ENCODE measurements at regions not wholly inside any gene's neighbourhood (a gene's known extent, or its start where the extent isn't known, plus 50 kb on each side); places are given as distances from the start of the nearest gene placed in this dataset.
"Not testable (repeated sequence)": the region's sequence is repeated elsewhere in the genome, so short reads cannot be mapped to it uniquely, and the experiment has no call there.

GRCh38 chrX:23523026-23523657, 144.2 kb upstream of the PRDX4 start:
- H2BK5ac ChIP-seq (ENCODE audit: low read depth, low read length, poor library complexity, severe bottlenecking); H3K14ac ChIP-seq (ENCODE audit: low read length in 2 of 2); H3K4me2 ChIP-seq (ENCODE audit: low read length, poor library complexity, severe bottlenecking); H3K4me3 ChIP-seq (ENCODE audit: insufficient read depth in 1 of 2, low read depth in 1 of 2, low read length in 2 of 2); DNase-seq; H2BK12ac ChIP-seq (ENCODE audit: low read length in 2 of 2); H3K9me3 ChIP-seq (ENCODE audit: control insufficient read depth, low read length); H3K4ac ChIP-seq (ENCODE audit: low read depth in 1 of 2, low read length in 2 of 2); H2AFZ ChIP-seq (ENCODE audit: low read depth, low read length); H3K4me1 ChIP-seq (ENCODE audit: control insufficient read depth, insufficient read depth, low read depth, low read length); H2BK15ac ChIP-seq (ENCODE audit: low read depth, poor library complexity, severe bottlenecking); H2AK5ac ChIP-seq (ENCODE audit: low read length, severe bottlenecking); H4K8ac ChIP-seq (ENCODE audit: low read length); H3K23ac ChIP-seq (ENCODE audit: low read length in 2 of 2); H2BK120ac ChIP-seq (ENCODE audit: low read depth, low read length); H3K18ac ChIP-seq (ENCODE audit: low read depth in 1 of 2, low read length in 2 of 2); H3K36me3 ChIP-seq (ENCODE audit: control insufficient read depth in 1 of 2, insufficient read depth in 2 of 2, low read depth in 1 of 2, low read length in 2 of 2); H3K27ac ChIP-seq (ENCODE audit: low read length, poor library complexity, severe bottlenecking); H3K79me1 ChIP-seq (replicated peaks; ENCODE audit: low read length, poor library complexity, severe bottlenecking); H3K27me3 ChIP-seq (ENCODE audit: control insufficient read depth in 1 of 2, insufficient read depth in 1 of 2, low read length in 2 of 2); H3K9ac ChIP-seq (ENCODE audit: low read length); H4K91ac ChIP-seq (ENCODE audit: low read length): not testable (repeated sequence)
- WGBS = 96% methylated on average over 25 of the region's 37 CpGs

DNA sequence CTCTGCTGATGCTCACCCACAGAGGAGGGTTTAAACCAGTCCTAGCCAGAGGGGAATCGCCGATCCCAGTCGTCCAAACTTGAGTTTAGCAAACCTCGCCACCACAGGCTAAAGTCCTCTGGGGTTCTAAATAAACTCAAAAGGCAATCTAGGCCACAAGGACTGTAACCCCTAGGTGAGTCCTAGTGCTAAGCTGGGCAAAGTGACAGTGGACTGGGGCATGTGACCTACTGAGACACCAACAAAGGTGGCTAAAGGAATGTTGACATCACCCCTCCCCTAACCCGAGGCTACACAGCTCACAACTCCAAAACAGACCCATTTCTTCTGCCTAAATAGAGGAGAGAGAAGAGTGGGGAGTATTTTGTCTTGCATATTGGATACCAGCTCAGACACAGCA, 142.8 kb upstream of the PRDX4 start:
- DNase-seq = no peak
- H2BK5ac ChIP-seq (ENCODE audit: low read depth, low read length, poor library complexity, severe bottlenecking) = no peak overlapping the region
- H3K9ac ChIP-seq (ENCODE audit: low read length) = no peak overlapping the region
- no peak overlapping the region for H2BK15ac ChIP-seq (ENCODE audit: low read depth, poor library complexity, severe bottlenecking)
- no peaks in the 10 kb centered on the region for H3K4me1 ChIP-seq (ENCODE audit: control insufficient read depth, insufficient read depth, low read depth, low read length)
- no peaks in the 10 kb centered on the region for H3K36me3 ChIP-seq (ENCODE audit: control insufficient read depth in 1 of 2, insufficient read depth in 2 of 2, low read depth in 1 of 2, low read length in 2 of 2)
- H3K9me3 ChIP-seq (ENCODE audit: control insufficient read depth, low read length) = peaks cover 4% of the 10 kb centered on the region
- H3K4me2 ChIP-seq (ENCODE audit: low read length, poor library complexity, severe bottlenecking) = no peak overlapping the region
- H3K79me1 ChIP-seq (replicated peaks; ENCODE audit: low read length, poor library complexity, severe bottlenecking) = no peaks in the 10 kb centered on the region
- no peak overlapping the region for H4K8ac ChIP-seq (ENCODE audit: low read length)
- no peak overlapping the region for H3K14ac ChIP-seq (ENCODE audit: low read length in 2 of 2)
- H3K4ac ChIP-seq (ENCODE audit: low read depth in 1 of 2, low read length in 2 of 2) = no peak overlapping the region
- H2AK5ac ChIP-seq (ENCODE audit: low read length, severe bottlenecking) = no peak overlapping the region
- H3K4me3 ChIP-seq (ENCODE audit: insufficient read depth in 1 of 2, low read depth in 1 of 2, low read length in 2 of 2) = no peak overlapping the region
- no peak overlapping the region for H3K23ac ChIP-seq (ENCODE audit: low read length in 2 of 2)
- no peak overlapping the region for H3K27ac ChIP-seq (ENCODE audit: low read length, poor library complexity, severe bottlenecking)
- H4K91ac ChIP-seq (ENCODE audit: low read length) = no peak overlapping the region
- no peak overlapping the region for H3K18ac ChIP-seq (ENCODE audit: low read depth in 1 of 2, low read length in 2 of 2)
- no CpG with 5 or more reads among the region's 5 CpGs for WGBS
- H2BK12ac ChIP-seq (ENCODE audit: low read length in 2 of 2) = no peak overlapping the region
- H3K27me3 ChIP-seq (ENCODE audit: control insufficient read depth in 1 of 2, insufficient read depth in 1 of 2, low read length in 2 of 2) = no peaks in the 10 kb centered on the region
- H2BK120ac ChIP-seq (ENCODE audit: low read depth, low read length) = no peak overlapping the region
- H2AFZ ChIP-seq (ENCODE audit: low read depth, low read length) = no peak overlapping the region

GRCh38 chrX:23525531-23525930, 141.8 kb upstream of the PRDX4 start:
- no peak overlapping the region for H2BK5ac ChIP-seq (ENCODE audit: low read depth, low read length, poor library complexity, severe bottlenecking)
- H3K9me3 ChIP-seq (ENCODE audit: control insufficient read depth, low read length) = peaks cover 4% of the 10 kb centered on the region
- no peak overlapping the region for H3K9ac ChIP-seq (ENCODE audit: low read length)
- H3K18ac ChIP-seq (ENCODE audit: low read depth in 1 of 2, low read length in 2 of 2) = no peak overlapping the region
- no peaks in the 10 kb centered on the region for H3K27me3 ChIP-seq (ENCODE audit: control insufficient read depth in 1 of 2, insufficient read depth in 1 of 2, low read length in 2 of 2)
- no peaks in the 10 kb centered on the region for H3K79me1 ChIP-seq (replicated peaks; ENCODE audit: low read length, poor library complexity, severe bottlenecking)
- no peak overlapping the region for H3K27ac ChIP-seq (ENCODE audit: low read length, poor library complexity, severe bottlenecking)
- no peak overlapping the region for H2AFZ ChIP-seq (ENCODE audit: low read depth, low read length)
- H2AK5ac ChIP-seq (ENCODE audit: low read length, severe bottlenecking) = no peak overlapping the region
- H3K14ac ChIP-seq (ENCODE audit: low read length in 2 of 2) = no peak overlapping the region
- H4K8ac ChIP-seq (ENCODE audit: low read length) = no peak overlapping the region
- no peak overlapping the region for H2BK120ac ChIP-seq (ENCODE audit: low read depth, low read length)
- no peak overlapping the region for H2BK12ac ChIP-seq (ENCODE audit: low read length in 2 of 2)
- no peak overlapping the region for H3K4me3 ChIP-seq (ENCODE audit: insufficient read depth in 1 of 2, low read depth in 1 of 2, low read length in 2 of 2)
- H3K36me3 ChIP-seq (ENCODE audit: control insufficient read depth in 1 of 2, insufficient read depth in 2 of 2, low read depth in 1 of 2, low read length in 2 of 2) = no peaks in the 10 kb centered on the region
- 100% methylated on average over 1 of the region's 1 CpG for WGBS
- H3K4me2 ChIP-seq (ENCODE audit: low read length, poor library complexity, severe bottlenecking) = no peak overlapping the region
- no peak overlapping the region for H2BK15ac ChIP-seq (ENCODE audit: low read depth, poor library complexity, severe bottlenecking)
- no peaks in the 10 kb centered on the region for H3K4me1 ChIP-seq (ENCODE audit: control insufficient read depth, insufficient read depth, low read depth, low read length)
- H3K4ac ChIP-seq (ENCODE audit: low read depth in 1 of 2, low read length in 2 of 2) = no peak overlapping the region
- no peak overlapping the region for H4K91ac ChIP-seq (ENCODE audit: low read length)
- no peak for DNase-seq
- no peak overlapping the region for H3K23ac ChIP-seq (ENCODE audit: low read length in 2 of 2)

- no peak for DNase-seq
- H3K4me2 ChIP-seq (ENCODE audit: low read length, poor library complexity, severe bottlenecking) = no peak overlapping the region
- no peak overlapping the region for H2BK5ac ChIP-seq (ENCODE audit: low read depth, low read length, poor library complexity, severe bottlenecking)
- no peaks in the 10 kb centered on the region for H3K36me3 ChIP-seq (ENCODE audit: control insufficient read depth in 1 of 2, insufficient read depth in 2 of 2, low read depth in 1 of 2, low read length in 2 of 2)
- H3K27ac ChIP-seq (ENCODE audit: low read length, poor library complexity, severe bottlenecking) = no peak overlapping the region
- H3K9me3 ChIP-seq (ENCODE audit: control insufficient read depth, low read length) = peaks cover under 1% of the 10 kb centered on the region
- no peak overlapping the region for H3K4ac ChIP-seq (ENCODE audit: low read depth in 1 of 2, low read length in 2 of 2)
- H4K91ac ChIP-seq (ENCODE audit: low read length) = no peak overlapping the region
- H3K4me3 ChIP-seq (ENCODE audit: insufficient read depth in 1 of 2, low read depth in 1 of 2, low read length in 2 of 2) = no peak overlapping the region
- 90% methylated on average over 9 of the region's 9 CpGs for WGBS
- no peak overlapping the region for H4K8ac ChIP-seq (ENCODE audit: low read length)
- H2AFZ ChIP-seq (ENCODE audit: low read depth, low read length) = no peak overlapping the region
- no peak overlapping the region for H2AK5ac ChIP-seq (ENCODE audit: low read length, severe bottlenecking)
- no peak overlapping the region for H3K9ac ChIP-seq (ENCODE audit: low read length)
- H3K18ac ChIP-seq (ENCODE audit: low read depth in 1 of 2, low read length in 2 of 2) = no peak overlapping the region
- no peaks in the 10 kb centered on the region for H3K27me3 ChIP-seq (ENCODE audit: control insufficient read depth in 1 of 2, insufficient read depth in 1 of 2, low read length in 2 of 2)
- no peak overlapping the region for H2BK12ac ChIP-seq (ENCODE audit: low read length in 2 of 2)
- no peak overlapping the region for H2BK15ac ChIP-seq (ENCODE audit: low read depth, poor library complexity, severe bottlenecking)
- no peak overlapping the region for H2BK120ac ChIP-seq (ENCODE audit: low read depth, low read length)
- H3K14ac ChIP-seq (ENCODE audit: low read length in 2 of 2) = no peak overlapping the region
- no peak overlapping the region for H3K23ac ChIP-seq (ENCODE audit: low read length in 2 of 2)
- no peaks in the 10 kb centered on the region for H3K4me1 ChIP-seq (ENCODE audit: control insufficient read depth, insufficient read depth, low read depth, low read length)
- H3K79me1 ChIP-seq (replicated peaks; ENCODE audit: low read length, poor library complexity, severe bottlenecking) = no peaks in the 10 kb centered on the region
Measured at GRCh38 chrX:23540532-23540931, 126.8 kb upstream of the PRDX4 start.

Data from mesenchymal stem cell (in vitro differentiated cells and primary cell).